ENCODE measurements at regions not wholly inside any gene's neighbourhood (a gene's known extent, or its start where the extent isn't known, plus 50 kb on each side); places are given as distances from the start of the nearest gene placed in this dataset.

GRCh38 chr1:82874041-82874440 is 1073.3 kb downstream of the ADGRL2 start:
- TF ChIP-seq CTCF (IDR thresholded peaks at IDR 0.05; ENCODE audit: extremely low read depth, low read depth, low read length), result no peak
- Histone ChIP-seq H3K4me1 (ENCODE audit: insufficient read depth, low read length) (no peaks in the 10 kb centered on the region), H3K9me3 (ENCODE audit: low read depth, low read length) (no peaks in the 10 kb centered on the region)

GRCh38 chr1:82870332-82870731 is 1069.6 kb downstream of the ADGRL2 start:
- Histone ChIP-seq H3K4me1 (ENCODE audit: insufficient read depth, low read length) (no peaks in the 10 kb centered on the region), H3K36me3 (ENCODE audit: insufficient read depth, low read length) (no peaks in the 10 kb centered on the region), H3K27ac (ENCODE audit: low read depth, low read length) (no peak overlapping the region), H3K79me2 (ENCODE audit: insufficient read depth, low read length) (no peaks in the 10 kb centered on the region), H3K4me3 (ENCODE audit: insufficient read depth, low read length) (no peak overlapping the region), H2AFZ (ENCODE audit: low read length) (no peak overlapping the region), H3K27me3 (ENCODE audit: insufficient read depth, low read length) (no peaks in the 10 kb centered on the region), H3K4me2 (ENCODE audit: insufficient read depth, low read length) (no peak overlapping the region), H3K9me3 (ENCODE audit: low read depth, low read length) (no peaks in the 10 kb centered on the region), H4K20me1 (ENCODE audit: insufficient read depth, low read length) (no peaks in the 10 kb centered on the region)
- no peak for TF ChIP-seq CTCF (IDR thresholded peaks at IDR 0.05; ENCODE audit: extremely low read depth, low read depth, low read length)
- no peak for DNase-seq (ENCODE audit: insufficient read length, low spot score, missing footprints)

More at GRCh38 chr1:82874041-82874440, 1073.3 kb downstream of the ADGRL2 start:
- Histone ChIP-seq H3K4me2 (ENCODE audit: insufficient read depth, low read length) (no peak overlapping the region), H4K20me1 (ENCODE audit: insufficient read depth, low read length) (no peaks in the 10 kb centered on the region), H3K79me2 (ENCODE audit: insufficient read depth, low read length) (no peaks in the 10 kb centered on the region), H3K27ac (ENCODE audit: low read depth, low read length) (no peak overlapping the region), H3K4me3 (ENCODE audit: insufficient read depth, low read length) (no peak overlapping the region), H3K36me3 (ENCODE audit: insufficient read depth, low read length) (no peaks in the 10 kb centered on the region), H3K27me3 (ENCODE audit: insufficient read depth, low read length) (no peaks in the 10 kb centered on the region), H2AFZ (ENCODE audit: low read length) (no peak overlapping the region)
- DNase-seq (ENCODE audit: insufficient read length, low spot score, missing footprints), result no peak

- Histone ChIP-seq H3K4me3 (ENCODE audit: insufficient read depth, low read length) (no peak overlapping the region), H3K79me2 (ENCODE audit: insufficient read depth, low read length) (no peaks in the 10 kb centered on the region), H3K36me3 (ENCODE audit: insufficient read depth, low read length) (no peaks in the 10 kb centered on the region), H4K20me1 (ENCODE audit: insufficient read depth, low read length) (no peaks in the 10 kb centered on the region), H3K27me3 (ENCODE audit: insufficient read depth, low read length) (no peaks in the 10 kb centered on the region), H3K9me3 (ENCODE audit: low read depth, low read length) (no peaks in the 10 kb centered on the region), H2AFZ (ENCODE audit: low read length) (no peak overlapping the region), H3K4me2 (ENCODE audit: insufficient read depth, low read length) (no peak overlapping the region), H3K4me1 (ENCODE audit: insufficient read depth, low read length) (no peaks in the 10 kb centered on the region), H3K27ac (ENCODE audit: low read depth, low read length) (no peak overlapping the region)
- DNase-seq (ENCODE audit: insufficient read length, low spot score, missing footprints), result no peak
- no peak for TF ChIP-seq CTCF (IDR thresholded peaks at IDR 0.05; ENCODE audit: extremely low read depth, low read depth, low read length)
Observed at GRCh38 chr1:82867781-82868180, 1067.0 kb downstream of the ADGRL2 start.

- Histone ChIP-seq H3K9me3 (ENCODE audit: low read depth, low read length) (no peaks in the 10 kb centered on the region), H3K27me3 (ENCODE audit: insufficient read depth, low read length) (no peaks in the 10 kb centered on the region), H3K27ac (ENCODE audit: low read depth, low read length) (no peak overlapping the region), H3K4me1 (ENCODE audit: insufficient read depth, low read length) (no peaks in the 10 kb centered on the region), H2AFZ (ENCODE audit: low read length) (no peak overlapping the region), H4K20me1 (ENCODE audit: insufficient read depth, low read length) (no peaks in the 10 kb centered on the region), H3K4me3 (ENCODE audit: insufficient read depth, low read length) (no peak overlapping the region), H3K4me2 (ENCODE audit: insufficient read depth, low read length) (no peak overlapping the region), H3K36me3 (ENCODE audit: insufficient read depth, low read length) (no peaks in the 10 kb centered on the region), H3K79me2 (ENCODE audit: insufficient read depth, low read length) (no peaks in the 10 kb centered on the region)
- no peak for DNase-seq (ENCODE audit: insufficient read length, low spot score, missing footprints)
- no peak for TF ChIP-seq CTCF (IDR thresholded peaks at IDR 0.05; ENCODE audit: extremely low read depth, low read depth, low read length)
Observed at GRCh38 chr1:82861749-82862148, 1061.0 kb downstream of the ADGRL2 start.
